GM13976 (cell line): ENCODE measurements at regions not wholly inside any gene's neighbourhood (a gene's known extent, or its start where the extent isn't known, plus 50 kb on each side); places are given as distances from the start of the nearest gene placed in this dataset.

Source experiments
- DNase-seq: peaks from one replicate; pipeline ENCODE4 v3.0.0; 2012; ENCODE audit warnings: low spot score
- in situ Hi-C: fragments of 300-500 bp; cut with MboI; formaldehyde crosslinking; loops from one replicate; pipeline ENCODE4 v1.12.0; 2022; ENCODE audit warnings: low sequenced_read_pairs, mixed read lengths, inconsistent platforms; ENCODE audit not compliant: unreplicated experiment
- TF ChIP-seq, protein P1 (sequence below): IDR thresholded peaks from 2 replicates; pipeline ENCODE4 v1.5.1; 2012; ENCODE audit warnings: borderline replicate concordance, mild to moderate bottlenecking; ENCODE audit not compliant: insufficient read depth; ENCODE audit errors: extremely low read depth, missing control alignments, control extremely low read depth

GRCh38 chr10:33410096-33410859, 75.8 kb upstream of the NRP1 start:
- TF ChIP-seq, protein P1, sequence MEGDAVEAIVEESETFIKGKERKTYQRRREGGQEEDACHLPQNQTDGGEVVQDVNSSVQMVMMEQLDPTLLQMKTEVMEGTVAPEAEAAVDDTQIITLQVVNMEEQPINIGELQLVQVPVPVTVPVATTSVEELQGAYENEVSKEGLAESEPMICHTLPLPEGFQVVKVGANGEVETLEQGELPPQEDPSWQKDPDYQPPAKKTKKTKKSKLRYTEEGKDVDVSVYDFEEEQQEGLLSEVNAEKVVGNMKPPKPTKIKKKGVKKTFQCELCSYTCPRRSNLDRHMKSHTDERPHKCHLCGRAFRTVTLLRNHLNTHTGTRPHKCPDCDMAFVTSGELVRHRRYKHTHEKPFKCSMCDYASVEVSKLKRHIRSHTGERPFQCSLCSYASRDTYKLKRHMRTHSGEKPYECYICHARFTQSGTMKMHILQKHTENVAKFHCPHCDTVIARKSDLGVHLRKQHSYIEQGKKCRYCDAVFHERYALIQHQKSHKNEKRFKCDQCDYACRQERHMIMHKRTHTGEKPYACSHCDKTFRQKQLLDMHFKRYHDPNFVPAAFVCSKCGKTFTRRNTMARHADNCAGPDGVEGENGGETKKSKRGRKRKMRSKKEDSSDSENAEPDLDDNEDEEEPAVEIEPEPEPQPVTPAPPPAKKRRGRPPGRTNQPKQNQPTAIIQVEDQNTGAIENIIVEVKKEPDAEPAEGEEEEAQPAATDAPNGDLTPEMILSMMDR, result no peak
- in situ Hi-C loops, result no loop called here
- DNase-seq, result no peak

GRCh38 chr10:33406596-33406995, 72.1 kb upstream of the NRP1 start:
- no peak for DNase-seq
- TF ChIP-seq, protein P1, result no peak
- in situ Hi-C loops, result no loop called here

DNA sequence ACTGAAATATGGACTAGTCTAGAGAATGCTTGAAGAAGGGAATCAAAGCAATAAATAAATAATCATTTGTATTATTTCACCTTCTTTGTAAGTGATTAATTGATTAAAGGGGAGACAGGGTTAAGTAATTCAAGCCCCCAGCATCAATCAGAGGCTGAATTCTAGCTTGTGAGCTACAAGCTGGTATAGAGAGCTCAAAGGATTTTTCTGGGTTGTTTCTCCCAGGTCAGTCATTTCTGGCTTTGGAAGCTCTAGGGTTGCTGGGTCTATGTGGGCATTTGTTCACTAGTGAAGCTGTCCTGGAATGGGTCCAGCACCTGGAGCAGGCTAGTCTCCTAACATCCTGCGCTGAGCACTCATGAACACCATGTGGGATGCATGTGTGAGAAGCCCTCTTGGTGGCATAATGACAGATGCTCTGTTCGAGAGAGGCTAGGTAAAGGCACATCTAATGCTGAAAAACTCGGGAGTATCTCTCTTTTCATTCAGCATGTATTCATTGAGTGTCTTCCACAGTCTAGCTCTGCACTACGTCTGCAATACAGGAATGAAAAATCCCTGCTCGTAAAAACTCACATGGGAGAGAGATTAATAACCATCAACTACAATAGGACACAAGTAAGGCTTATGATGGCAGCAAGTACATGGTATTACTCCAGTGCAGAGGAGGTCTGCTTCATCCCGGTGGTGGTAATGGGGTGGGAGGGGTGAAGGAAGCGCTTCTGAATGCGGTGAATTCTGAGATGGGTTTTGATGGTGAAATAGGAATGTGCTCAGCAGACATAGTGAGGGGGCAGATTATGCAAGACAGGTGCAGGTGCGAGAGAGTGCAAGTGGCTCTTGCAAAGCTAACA, 68.0 kb upstream of the NRP1 start:
- in situ Hi-C loops, result no loop called here

DNA sequence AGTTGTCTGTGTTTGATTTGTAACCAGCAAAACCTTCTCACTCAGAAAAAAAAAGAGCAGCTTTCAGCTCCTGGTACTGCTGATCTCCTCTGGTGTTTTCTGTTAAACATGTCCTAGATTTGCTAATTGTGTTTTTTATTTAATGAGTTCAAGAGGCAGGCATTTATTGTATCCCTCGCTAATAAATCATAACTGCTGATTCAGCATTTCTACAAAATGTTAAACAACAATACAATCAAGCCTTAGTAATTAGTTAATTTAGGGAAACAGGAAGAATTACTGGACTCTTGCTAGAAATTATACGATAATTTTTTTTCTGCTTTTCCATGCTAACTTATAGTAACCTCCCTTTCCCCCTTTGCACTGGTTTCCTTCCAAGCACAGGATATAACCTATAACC, 66.8 kb upstream of the NRP1 start:
- DNase-seq, result no peak
- in situ Hi-C loops, result no loop called here
- TF ChIP-seq, protein P1, result no peak

More for the DNA sequence above, 68.0 kb upstream of the NRP1 start:
- TF ChIP-seq, protein P1, result no peak
- no peak for DNase-seq

DNA sequence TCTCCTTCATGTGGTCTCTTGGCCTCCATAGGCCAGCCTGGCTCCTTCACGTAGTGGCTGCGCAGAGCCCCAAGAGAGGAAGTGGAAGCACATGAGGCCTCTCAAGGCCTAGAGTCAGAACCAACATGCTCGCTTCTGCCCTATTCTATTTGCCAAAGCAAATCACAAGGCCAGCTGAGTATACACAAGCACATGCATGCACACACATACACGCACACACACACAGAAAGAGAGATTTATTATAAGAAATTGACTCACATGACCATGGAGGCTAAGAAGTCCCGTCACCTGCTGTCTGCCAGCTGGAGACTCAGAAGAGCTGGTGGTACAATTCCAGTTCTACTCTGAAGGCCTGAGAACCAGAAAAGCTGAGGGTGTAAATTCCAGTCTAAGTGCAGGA, 64.3 kb upstream of the NRP1 start:
- in situ Hi-C loops, result no loop called here
- TF ChIP-seq, protein P1, result no peak
- no peak for DNase-seq

GRCh38 chr10:33396938-33397337, 62.5 kb upstream of the NRP1 start:
- TF ChIP-seq, protein P1, result no peak
- DNase-seq, result no peak
- in situ Hi-C loops, result no loop called here
